ENCODE measurements at regions not wholly inside any gene's neighbourhood (a gene's known extent, or its start where the extent isn't known, plus 50 kb on each side); places are given as distances from the start of the nearest gene placed in this dataset.

DNA sequence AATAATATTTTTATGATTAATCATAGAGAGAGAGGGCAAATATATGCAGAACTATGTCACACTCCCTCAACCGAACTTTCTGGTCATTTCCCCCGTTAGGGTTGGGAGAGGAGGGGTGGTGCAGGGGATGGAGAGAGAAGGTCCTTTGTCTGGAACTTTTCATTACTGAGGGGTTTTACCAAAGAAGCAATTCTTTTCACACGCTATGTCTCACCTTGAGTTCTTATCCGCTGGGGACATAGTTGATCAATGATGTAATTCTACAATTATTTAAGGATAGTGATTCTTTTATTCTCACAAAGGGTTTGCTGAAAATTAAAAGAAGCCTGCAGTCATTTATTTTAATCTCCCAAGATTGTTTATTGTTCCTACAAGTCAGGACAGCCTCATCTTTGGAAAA, 98.3 kb upstream of the RUNX1 start:
- TF ChIP-seq GATA2 (IDR thresholded peaks at IDR 0.05; ENCODE audit: low read depth, low read length) (no peak), GATA3 (IDR thresholded peaks at IDR 0.05; ENCODE audit: low read depth, low read length) (no peak)

Measured in SH-SY5Y (cell line).